ENCODE measurements at regions not wholly inside any gene's neighbourhood (a gene's known extent, or its start where the extent isn't known, plus 50 kb on each side); places are given as distances from the start of the nearest gene placed in this dataset.
"Not testable (repeated sequence)": the region's sequence is repeated elsewhere in the genome, so short reads cannot be mapped to it uniquely, and the experiment has no call there.

DNA sequence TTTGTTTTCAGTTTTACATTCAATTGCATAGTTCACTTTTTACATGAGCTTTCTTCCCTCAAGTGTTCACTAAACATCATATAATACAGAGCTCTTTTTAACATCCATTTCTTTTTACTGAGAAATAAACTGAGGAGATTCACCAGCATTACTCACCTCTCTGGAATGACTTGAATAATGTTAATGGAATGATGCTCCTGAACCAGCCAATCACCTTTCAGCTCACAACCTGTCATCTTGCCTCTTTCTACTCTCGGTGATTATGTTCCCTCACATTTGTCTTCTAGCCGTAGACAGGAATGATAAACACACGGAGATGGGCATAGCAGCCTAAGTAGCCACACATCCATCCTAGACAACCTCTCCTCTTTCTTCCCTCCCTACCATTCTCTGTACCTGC is 301.7 kb downstream of the PAX3 start:
- no peaks in the 10 kb centered on the region for H3K79me2 ChIP-seq (ENCODE audit: insufficient read depth, low read length)
- no peak overlapping the region for H3K9ac ChIP-seq (ENCODE audit: low read length)
- no peaks in the 10 kb centered on the region for H3K27me3 ChIP-seq (ENCODE audit: low read length)
- H3K9me2 ChIP-seq (replicated peaks; ENCODE audit: insufficient read depth, low read length) = no peaks in the 10 kb centered on the region
- H3K36me3 ChIP-seq (ENCODE audit: low read length) = no peaks in the 10 kb centered on the region
- no peak overlapping the region for H2AFZ ChIP-seq (ENCODE audit: low read depth, low read length, severe bottlenecking)
- TF ChIP-seq EZH2phosphoT487 (conservative IDR thresholded peaks at IDR 0.05; ENCODE audit: low read length) = no peak
- TF ChIP-seq, protein P1, sequence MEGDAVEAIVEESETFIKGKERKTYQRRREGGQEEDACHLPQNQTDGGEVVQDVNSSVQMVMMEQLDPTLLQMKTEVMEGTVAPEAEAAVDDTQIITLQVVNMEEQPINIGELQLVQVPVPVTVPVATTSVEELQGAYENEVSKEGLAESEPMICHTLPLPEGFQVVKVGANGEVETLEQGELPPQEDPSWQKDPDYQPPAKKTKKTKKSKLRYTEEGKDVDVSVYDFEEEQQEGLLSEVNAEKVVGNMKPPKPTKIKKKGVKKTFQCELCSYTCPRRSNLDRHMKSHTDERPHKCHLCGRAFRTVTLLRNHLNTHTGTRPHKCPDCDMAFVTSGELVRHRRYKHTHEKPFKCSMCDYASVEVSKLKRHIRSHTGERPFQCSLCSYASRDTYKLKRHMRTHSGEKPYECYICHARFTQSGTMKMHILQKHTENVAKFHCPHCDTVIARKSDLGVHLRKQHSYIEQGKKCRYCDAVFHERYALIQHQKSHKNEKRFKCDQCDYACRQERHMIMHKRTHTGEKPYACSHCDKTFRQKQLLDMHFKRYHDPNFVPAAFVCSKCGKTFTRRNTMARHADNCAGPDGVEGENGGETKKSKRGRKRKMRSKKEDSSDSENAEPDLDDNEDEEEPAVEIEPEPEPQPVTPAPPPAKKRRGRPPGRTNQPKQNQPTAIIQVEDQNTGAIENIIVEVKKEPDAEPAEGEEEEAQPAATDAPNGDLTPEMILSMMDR (IDR thresholded peaks at IDR 0.05; ENCODE audit: insufficient read depth, low read length, poor library complexity, severe bottlenecking) = no peak
- H3F3A ChIP-seq (ENCODE audit: insufficient read depth) = no peaks in the 10 kb centered on the region
- no peaks in the 10 kb centered on the region for H4K20me1 ChIP-seq (ENCODE audit: low read depth, low read length)
- H3K4me2 ChIP-seq (ENCODE audit: low read depth, low read length, poor library complexity, severe bottlenecking) = no peak overlapping the region
- no peaks in the 10 kb centered on the region for H3K9me3 ChIP-seq (ENCODE audit: insufficient read depth, low read length)
- H3K27ac ChIP-seq (ENCODE audit: low read depth, low read length) = no peak overlapping the region
- no peak overlapping the region for H3K4me3 ChIP-seq (ENCODE audit: insufficient read depth, low read length, poor library complexity, severe bottlenecking)

DNA sequence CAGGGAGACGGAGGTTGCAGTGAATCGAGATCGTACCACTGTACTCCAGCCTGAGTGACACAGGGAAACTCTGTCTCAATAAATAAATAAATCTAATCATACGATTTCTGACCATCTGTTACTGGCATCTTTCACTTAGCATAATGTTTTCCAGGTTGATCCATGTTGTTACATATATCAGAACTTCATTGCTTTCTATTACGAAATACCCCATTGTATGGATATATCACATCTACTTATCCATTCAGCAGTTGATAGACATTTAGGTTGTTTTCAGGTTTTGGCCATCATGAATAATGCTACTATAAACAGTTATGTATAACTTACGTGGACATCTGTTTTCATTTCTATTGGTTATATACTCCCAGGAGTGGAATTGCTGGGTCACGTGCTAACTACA is 303.9 kb downstream of the PAX3 start:
- no peaks in the 10 kb centered on the region for H3K36me3 ChIP-seq (ENCODE audit: low read length)
- no peak overlapping the region for H3K4me2 ChIP-seq (ENCODE audit: low read depth, low read length, poor library complexity, severe bottlenecking)
- no peak overlapping the region for H3K9ac ChIP-seq (ENCODE audit: low read length)
- H4K20me1 ChIP-seq (ENCODE audit: low read depth, low read length) = no peaks in the 10 kb centered on the region
- H3K27ac ChIP-seq (ENCODE audit: low read depth, low read length) = no peak overlapping the region
- no peaks in the 10 kb centered on the region for H3K79me2 ChIP-seq (ENCODE audit: insufficient read depth, low read length)
- H3K27me3 ChIP-seq (ENCODE audit: low read length) = no peaks in the 10 kb centered on the region
- H3K9me2 ChIP-seq (replicated peaks; ENCODE audit: insufficient read depth, low read length) = no peaks in the 10 kb centered on the region
- no peaks in the 10 kb centered on the region for H3K9me3 ChIP-seq (ENCODE audit: insufficient read depth, low read length)
- no peak overlapping the region for H3K4me3 ChIP-seq (ENCODE audit: insufficient read depth, low read length, poor library complexity, severe bottlenecking)
- TF ChIP-seq, protein P1 (IDR thresholded peaks at IDR 0.05; ENCODE audit: insufficient read depth, low read length, poor library complexity, severe bottlenecking) = no peak
- TF ChIP-seq EZH2phosphoT487 (conservative IDR thresholded peaks at IDR 0.05; ENCODE audit: low read length) = no peak
- no peak overlapping the region for H2AFZ ChIP-seq (ENCODE audit: low read depth, low read length, severe bottlenecking)
- no peaks in the 10 kb centered on the region for H3F3A ChIP-seq (ENCODE audit: insufficient read depth)

DNA sequence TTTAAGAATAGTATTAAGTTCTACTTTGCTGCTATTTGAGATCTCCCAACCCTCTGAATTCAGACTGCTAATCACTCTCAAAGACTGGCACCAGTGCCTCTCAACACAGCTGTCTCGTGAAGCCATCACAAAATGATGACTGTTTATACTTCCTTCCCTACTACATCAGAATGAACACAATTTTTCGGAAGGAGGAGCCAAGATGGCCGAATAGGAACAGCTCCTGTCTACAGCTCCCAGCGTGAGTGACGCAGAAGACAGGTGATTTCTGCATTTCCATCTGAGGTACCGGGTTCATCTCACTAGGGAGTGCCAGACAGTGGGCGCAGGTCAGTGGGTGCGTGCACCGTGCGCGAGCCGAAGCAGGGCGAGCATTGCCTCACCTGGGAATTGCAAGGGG is 314.4 kb downstream of the PAX3 start:
- not testable (repeated sequence) for H3K79me2 ChIP-seq (ENCODE audit: insufficient read depth, low read length); H3K4me3 ChIP-seq (ENCODE audit: insufficient read depth, low read length, poor library complexity, severe bottlenecking); H3K27ac ChIP-seq (ENCODE audit: low read depth, low read length); H3K9ac ChIP-seq (ENCODE audit: low read length); H3F3A ChIP-seq (ENCODE audit: insufficient read depth); H3K9me2 ChIP-seq (replicated peaks; ENCODE audit: insufficient read depth, low read length); H3K9me3 ChIP-seq (ENCODE audit: insufficient read depth, low read length); H3K27me3 ChIP-seq (ENCODE audit: low read length); H3K36me3 ChIP-seq (ENCODE audit: low read length); H4K20me1 ChIP-seq (ENCODE audit: low read depth, low read length); H2AFZ ChIP-seq (ENCODE audit: low read depth, low read length, severe bottlenecking); H3K4me2 ChIP-seq (ENCODE audit: low read depth, low read length, poor library complexity, severe bottlenecking)

DNA sequence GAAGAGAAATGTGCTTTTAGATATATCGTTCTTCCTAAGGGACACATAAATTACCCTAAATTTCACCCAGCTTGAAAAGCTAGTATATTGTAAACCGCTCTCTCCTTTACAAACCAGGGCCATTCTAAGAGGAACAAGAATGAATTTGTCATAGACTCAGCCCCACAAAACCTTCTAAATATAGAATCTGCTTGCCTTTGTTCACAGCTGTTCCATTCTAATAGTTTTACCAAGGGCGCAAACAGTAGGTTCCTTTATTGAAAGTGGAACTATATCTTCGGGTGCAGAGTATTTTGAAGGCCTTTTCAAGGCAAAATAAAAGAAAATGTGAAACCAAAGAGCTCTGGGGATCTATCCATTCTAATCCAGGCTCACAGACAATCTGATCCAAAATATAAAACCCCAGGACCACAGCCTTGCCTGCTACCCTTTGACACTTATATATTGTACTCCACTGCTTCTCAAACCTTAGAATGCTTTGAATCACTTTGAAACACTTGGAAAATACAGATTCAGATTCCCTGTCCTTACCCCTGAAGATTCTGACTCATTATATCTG is 316.8 kb downstream of the PAX3 start:
- Histone ChIP-seq H3K36me3 (ENCODE audit: low read length) (no peaks in the 10 kb centered on the region), H3K9ac (ENCODE audit: low read length) (no peak overlapping the region), H3F3A (ENCODE audit: insufficient read depth) (no peaks in the 10 kb centered on the region), H2AFZ (ENCODE audit: low read depth, low read length, severe bottlenecking) (no peak overlapping the region), H3K9me3 (ENCODE audit: insufficient read depth, low read length) (no peaks in the 10 kb centered on the region), H3K4me2 (ENCODE audit: low read depth, low read length, poor library complexity, severe bottlenecking) (no peak overlapping the region), H3K4me3 (ENCODE audit: insufficient read depth, low read length, poor library complexity, severe bottlenecking) (no peak overlapping the region), H3K27me3 (ENCODE audit: low read length) (no peaks in the 10 kb centered on the region), H3K79me2 (ENCODE audit: insufficient read depth, low read length) (no peaks in the 10 kb centered on the region), H3K9me2 (replicated peaks; ENCODE audit: insufficient read depth, low read length) (no peaks in the 10 kb centered on the region; the same call in 1 of the 2 replicates), H3K27ac (ENCODE audit: low read depth, low read length) (no peak overlapping the region), H4K20me1 (ENCODE audit: low read depth, low read length) (no peaks in the 10 kb centered on the region)
- TF ChIP-seq, protein P1 (IDR thresholded peaks at IDR 0.05; ENCODE audit: insufficient read depth, low read length, poor library complexity, severe bottlenecking) = no peak
- TF ChIP-seq EZH2phosphoT487 (conservative IDR thresholded peaks at IDR 0.05; ENCODE audit: low read length) = no peak
